ENCODE measurements at regions not wholly inside any gene's neighbourhood (a gene's known extent, or its start where the extent isn't known, plus 50 kb on each side); places are given as distances from the start of the nearest gene placed in this dataset.
"Not testable (repeated sequence)": the region's sequence is repeated elsewhere in the genome, so short reads cannot be mapped to it uniquely, and the experiment has no call there.

DNA sequence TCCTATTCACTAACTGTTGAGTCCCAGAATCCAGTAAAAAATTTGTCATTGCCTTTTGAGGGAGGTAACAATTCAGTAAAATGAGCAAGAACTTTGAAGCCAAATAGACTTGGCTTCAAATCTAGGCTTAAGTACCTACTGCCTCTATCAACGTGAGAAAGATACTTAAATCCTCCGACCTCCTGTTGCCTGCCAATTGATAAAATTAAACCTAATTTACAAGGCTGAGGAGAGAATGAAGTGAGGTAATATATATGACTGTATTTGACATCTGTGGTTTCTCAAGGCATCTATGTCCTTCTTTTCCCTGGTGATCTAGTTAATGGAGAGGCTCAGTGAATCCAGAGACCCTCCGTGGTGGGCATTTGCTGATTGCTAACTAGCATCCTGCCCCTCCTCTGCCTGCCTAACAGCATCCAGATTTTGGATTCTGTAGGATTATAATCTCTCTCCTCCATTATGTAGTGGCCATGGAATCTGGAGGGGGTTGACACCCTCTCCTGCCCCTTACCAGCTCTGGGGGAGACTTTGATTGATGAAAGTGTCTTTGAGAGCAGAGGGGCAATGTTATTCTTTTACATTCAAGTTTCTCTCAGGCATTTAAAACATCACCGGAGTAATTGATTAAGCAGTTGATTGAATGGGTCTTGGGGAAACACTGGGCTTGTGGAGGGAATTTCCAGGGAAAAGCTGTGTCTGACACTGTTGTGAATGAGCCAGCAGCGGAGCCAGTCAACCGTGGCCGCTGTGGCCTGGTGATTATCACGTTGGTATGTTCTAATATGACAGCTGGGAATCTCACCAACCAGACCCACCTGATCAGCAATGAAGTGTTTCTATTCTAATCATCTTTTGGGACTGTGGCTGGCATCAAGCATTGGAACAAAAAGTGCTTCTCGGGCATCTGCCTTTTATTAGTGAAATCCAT, 140.7 kb upstream of the FAM78B start:
- DNase-seq, result no peak

DNA sequence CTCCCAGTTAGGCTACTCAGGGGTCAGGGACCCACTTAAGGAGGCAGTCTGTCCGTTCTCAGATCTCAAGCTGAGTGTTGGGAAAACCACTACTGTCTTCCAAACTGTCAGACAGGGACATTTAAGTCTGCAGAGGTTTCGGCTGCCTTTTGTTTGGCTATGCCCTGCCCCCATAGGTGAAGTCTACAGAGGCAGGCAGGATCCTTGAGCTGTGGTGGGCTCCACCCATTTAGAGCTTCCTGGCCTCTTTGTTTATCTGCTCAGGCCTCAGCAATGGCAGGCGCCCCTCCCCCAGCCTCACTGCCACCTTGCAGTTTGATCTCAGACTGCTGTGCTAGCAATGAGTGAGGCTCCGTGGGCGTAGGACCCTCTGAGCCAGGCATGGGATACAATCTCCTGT, 149.5 kb upstream of the FAM78B start:
- DNase-seq, result not testable (repeated sequence)

DNA sequence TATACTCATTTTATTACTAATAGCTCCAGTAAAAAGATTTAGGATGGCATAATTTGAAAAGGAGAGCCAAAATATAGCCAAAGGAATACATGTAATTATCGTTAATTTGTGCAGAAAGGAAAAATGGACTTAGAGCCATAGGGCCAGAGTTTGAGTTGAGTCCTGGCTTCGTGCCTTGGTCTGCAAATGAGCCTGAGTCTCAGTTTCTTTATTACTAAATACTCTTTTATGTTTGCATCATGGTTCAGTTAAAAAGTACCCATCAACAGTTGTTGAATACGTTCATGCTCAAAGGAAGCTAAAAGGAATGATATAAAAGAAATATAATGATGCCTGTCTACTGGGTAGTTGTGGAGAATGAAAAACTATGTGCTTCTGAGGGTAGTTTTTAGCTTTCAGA, 155.7 kb upstream of the FAM78B start:
- no peak for DNase-seq

DNA sequence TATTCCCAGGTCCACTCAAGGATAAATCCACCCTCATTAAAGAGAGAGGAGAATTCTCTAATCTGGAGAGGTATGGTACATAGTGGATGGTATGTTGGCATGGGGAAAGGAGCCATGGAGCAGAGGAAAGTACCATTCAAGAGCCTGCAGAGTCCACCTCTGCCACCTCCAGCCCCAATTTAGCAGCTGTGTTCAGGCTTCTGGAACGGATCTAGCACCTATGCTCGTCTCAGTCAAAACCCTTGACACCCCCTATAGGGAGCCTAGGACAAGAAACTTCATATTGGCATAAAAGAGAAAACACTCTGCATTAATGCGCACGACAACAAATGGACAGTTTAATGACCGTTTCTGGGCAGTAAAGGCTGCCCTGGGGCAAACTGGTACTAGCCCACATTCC, 161.1 kb upstream of the FAM78B start:
- DNase-seq, result no peak

DNA sequence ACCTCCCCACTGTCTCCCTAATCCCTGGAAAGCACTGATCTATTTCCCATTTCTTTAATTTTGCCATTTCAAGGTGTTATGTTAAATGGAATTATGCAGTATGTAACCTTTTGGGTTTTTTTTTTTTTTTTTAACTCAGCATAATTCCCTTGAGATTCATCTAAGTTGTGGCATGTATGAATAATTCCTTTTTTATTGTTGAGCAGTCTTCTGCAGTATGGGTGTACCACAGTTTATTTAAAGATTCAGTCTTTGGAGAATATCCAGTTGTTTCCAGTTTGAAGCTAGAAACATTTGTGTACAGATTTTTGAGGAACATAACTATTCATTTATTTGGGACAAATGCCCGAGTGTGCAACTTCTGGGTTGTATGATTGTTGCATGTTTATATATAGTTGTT, 162.2 kb upstream of the FAM78B start:
- no peak for DNase-seq

DNA sequence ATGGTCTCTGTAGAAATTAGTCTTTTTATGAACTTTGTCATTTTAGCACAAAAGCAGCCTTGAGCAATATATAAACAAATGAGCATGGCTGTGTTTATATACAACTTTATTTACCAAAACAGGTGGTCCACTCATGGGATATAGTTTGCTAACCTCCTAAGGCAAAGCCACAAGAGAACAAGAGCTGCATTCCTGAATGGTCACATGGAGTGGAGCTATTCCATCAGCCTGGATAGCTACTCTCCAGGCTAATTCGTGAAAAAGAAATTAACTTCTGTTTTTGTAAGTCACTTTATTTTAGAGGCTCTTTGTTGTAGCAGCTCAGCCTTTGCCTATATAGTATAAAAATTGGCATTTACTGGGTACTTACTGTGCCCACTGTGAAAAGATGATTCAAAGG, 163.3 kb upstream of the FAM78B start:
- no peak for DNase-seq

DNA sequence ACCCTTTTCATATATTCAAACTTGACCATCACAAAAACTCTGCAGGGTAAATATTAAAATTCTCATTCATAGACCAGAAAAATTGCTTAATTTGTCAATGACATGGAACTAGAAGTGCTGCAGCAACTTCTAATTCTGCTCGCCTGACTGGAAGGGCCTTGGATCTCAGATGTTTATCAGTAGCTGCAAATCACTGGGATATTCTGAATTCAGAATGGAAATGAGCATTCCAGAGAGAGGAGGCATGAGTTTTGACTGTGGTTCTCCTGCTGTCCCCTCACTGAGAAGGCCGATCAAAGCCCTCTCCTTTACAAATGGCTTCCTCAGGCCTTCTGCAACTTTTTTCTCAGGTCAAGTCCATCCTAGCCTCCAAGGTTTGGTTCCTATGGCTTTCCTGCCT, 171.3 kb upstream of the FAM78B start:
- no peak for DNase-seq

DNA sequence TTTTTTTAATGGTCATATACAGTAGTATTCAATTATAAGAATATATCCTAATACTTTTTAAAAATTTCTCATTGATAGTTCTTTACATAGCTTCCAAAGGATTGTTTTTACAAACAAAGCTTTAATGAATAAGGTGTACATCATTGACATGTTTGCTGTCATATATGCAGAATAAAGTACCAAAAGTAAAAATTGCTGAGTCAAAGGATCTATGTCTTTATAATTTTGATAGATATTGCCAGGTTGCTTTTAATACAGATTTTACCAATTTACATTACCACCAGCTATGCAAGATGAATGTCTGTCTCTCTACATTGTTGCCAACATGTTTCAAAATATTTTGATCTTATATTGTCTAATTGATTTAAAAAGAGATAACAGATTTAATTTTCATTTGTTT, 173.9 kb upstream of the FAM78B start:
- DNase-seq, result no peak

DNA sequence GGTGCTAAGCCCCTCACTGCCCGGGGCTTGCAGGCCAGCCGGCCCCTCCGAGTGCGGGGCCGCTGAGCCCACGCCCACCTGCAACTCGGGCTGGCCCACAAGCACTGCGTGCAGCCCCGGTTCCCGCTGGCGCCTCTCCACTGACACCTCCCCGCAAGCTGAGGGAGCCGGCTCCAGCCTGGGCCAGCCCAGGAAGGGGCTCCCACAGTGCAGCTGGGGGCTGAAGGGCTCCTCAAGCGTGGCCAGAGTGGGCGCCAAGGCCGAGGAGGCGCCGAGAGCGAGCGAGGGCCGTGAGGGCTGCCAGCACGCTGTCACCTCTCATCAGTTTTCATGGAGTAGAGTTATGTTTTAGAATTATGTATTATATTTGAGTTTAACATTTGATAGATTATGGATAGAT, 176.5 kb upstream of the FAM78B start:
- no peak for DNase-seq

DNA sequence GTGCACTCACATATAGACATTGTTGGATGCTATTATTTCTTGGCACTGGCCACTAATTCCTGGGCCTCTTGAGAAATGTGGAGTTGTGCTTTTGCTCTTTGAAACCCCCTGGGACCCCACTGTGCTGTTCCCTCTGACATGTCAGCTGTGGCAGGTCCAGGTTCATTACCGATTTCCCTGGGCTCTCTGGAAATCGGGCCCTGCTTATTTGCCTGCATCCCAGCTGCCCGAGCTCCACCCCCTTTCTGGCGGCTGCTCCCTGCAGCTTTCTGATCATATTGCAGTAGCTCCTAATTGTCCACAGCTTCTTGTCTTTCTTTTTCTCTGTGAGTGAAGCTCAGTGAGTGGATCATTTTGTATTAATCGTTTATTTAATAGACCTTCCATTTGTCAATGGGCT, 183.7 kb upstream of the FAM78B start:
- no peak for DNase-seq

DNA sequence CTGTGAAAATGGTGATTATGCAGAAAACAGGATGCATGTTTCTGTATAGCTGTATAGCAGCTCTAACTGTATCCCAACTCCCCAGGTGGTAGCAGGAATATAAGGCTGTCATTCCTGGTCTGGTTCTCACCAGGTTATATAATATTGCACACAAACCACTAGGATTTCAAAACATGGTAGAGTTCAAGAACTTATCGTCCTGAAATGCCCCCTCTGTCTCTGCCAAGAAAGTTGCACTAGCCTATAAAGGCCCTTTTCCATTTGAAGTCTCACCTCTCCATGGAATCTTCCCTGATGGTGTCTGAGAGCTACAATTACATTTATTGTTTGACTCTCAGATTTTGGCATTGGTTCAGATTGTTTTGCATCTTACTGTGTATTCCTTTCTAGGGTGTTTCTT, 184.9 kb upstream of the FAM78B start:
- no peak for DNase-seq

DNA sequence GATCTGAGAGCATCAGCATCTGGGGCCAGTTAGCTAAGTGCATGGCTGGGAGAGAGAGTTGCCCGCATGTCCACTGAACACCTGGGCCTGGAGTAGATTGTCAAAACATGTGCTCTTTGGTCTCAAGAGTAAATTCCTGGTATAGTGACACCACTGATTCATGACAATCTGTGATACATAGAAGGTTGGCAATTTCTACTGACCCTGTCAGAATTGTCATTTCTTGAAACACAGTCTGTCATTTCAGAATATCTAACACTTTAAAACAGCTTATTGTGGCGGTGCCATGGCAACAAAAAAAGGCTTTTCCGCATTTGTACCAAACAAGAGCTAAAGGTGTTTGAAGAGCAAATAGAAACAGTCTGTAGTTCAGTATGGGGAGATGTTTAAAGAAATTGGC, 186.4 kb upstream of the FAM78B start:
- no peak for DNase-seq

DNA sequence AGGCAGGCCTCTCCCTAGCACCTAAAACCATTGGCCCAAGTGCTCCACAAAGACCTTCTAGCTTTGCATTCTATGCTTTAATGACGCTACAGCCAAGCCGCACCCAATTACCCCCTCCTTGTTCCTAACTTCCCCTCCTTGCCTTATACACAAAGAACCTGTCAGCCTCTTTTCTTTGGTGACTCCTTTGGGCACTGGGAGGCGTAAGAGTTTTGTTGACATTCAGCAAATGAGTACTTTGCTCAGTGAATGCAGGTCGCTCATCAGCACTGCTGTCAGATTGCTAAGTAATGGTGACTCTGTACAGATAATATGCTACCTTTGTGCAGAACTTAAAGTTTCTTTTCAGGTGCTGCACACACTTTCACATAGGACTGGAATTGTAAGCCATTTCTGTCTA, 187.6 kb upstream of the FAM78B start:
- no peak for DNase-seq

DNA sequence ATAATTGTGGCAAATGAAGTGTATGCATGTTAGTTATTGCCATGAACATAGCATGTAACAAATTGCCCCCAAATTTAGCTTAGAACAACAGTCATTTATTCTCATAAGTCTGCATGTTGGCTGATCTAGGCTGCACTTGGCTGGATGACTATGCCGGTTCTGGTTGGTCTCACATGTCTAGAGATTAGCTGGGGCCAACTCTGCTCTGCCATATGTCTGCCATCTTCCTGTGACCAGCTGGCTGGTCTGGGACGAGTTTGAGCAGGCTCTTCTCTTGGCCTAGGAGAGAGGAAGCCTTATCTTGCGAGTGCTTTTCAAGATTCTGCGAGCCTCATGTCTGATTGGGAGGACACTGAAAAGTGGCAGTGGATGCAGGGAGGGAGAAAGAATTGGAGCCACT, 198.3 kb upstream of the FAM78B start:
- DNase-seq, result no peak

DNA sequence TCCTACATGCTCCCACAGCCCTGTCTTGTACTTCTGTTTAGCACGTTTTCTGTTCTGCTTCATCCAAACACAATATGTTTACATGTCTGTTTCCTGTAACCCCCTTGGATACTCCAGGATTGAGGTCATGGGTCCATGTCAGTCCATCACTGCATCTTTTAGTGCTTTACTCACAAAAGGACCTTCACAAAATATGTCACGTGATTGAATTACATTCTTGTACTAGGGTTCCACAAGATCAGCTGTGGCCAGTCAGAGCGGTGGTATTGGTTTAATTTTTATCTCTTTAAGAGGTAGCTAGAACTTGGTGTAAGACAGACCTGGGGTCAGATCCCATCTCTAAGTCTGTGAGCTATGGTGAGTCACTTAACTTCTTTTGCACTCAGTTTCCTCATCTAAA, 201.2 kb upstream of the FAM78B start:
- no peak for DNase-seq

DNA sequence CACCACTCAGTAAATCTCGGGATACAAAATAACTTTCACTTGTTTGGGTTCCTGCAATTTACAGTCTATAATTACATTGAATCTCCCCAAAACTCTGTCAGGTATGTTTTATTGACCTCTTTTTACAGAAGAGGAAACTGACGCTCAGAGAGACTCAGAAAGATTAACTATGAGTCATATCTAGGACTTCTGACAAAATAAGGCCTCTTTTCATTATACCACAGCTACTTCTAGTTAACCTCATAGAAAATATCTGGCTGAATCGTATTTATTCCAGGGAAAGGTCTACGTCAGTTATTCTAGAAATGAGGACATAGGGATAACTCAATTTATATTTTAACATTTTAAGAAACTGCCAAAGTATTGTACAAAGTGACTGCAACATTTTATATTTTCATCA, 211.1 kb upstream of the FAM78B start:
- no peak for DNase-seq

DNA sequence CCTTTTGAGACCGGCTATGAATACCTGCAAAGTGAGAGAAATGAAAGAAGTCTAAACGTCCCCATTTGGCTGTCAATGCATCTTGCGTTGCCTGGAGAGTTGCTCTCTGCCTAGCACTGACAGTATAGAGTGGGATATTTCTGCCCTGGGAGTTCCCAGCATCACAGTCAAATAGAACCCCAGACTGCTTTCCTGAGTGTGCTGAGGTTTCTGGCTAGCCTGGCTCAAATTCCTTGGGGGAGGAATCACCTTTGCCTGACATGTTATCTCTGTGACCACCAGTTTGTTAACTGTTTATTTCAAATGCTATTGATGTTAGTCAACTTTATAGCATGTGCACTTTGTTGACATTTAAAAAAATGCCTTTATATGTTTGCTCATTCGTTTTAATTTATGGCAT, 212.0 kb upstream of the FAM78B start:
- no peak for DNase-seq

DNA sequence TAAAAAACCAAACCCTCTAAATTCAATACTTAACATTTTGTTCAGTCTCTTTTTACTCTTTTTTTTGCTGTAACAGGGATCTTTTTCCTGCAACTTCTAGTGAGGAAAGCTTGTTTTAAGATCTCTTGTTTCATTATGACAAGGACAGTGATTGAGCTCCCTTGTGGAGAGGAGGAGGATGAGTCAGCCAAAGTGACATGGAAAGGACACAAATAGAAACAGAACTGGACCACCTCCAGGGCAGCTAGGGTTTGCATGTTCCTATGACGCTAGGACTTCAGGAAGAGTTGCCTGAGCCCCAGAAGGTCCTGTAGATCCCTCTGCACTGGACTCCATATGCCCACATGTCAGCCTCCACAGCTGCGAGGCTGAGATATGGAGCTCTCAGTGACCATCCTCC, 212.6 kb upstream of the FAM78B start:
- DNase-seq, result no peak

DNA sequence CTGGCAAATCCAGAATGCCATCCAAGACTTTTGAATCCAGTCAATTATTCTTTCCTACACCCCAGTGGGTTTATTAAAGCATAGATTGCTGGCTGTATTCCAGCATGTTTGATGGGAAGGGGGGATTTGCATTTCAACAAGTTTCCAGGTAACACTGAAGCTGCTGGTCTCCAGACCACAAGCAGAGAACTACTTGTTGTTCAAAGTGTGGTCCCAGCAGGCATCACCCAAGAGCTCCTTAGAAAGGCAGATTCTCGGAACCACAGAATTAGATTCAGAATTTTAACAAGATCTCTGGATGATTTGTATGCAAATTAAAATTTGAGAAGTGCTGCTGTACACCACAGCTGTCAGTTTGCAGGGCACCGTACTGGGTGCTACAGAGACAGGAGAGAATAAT, 216.3 kb upstream of the FAM78B start:
- DNase-seq, result no peak

DNA sequence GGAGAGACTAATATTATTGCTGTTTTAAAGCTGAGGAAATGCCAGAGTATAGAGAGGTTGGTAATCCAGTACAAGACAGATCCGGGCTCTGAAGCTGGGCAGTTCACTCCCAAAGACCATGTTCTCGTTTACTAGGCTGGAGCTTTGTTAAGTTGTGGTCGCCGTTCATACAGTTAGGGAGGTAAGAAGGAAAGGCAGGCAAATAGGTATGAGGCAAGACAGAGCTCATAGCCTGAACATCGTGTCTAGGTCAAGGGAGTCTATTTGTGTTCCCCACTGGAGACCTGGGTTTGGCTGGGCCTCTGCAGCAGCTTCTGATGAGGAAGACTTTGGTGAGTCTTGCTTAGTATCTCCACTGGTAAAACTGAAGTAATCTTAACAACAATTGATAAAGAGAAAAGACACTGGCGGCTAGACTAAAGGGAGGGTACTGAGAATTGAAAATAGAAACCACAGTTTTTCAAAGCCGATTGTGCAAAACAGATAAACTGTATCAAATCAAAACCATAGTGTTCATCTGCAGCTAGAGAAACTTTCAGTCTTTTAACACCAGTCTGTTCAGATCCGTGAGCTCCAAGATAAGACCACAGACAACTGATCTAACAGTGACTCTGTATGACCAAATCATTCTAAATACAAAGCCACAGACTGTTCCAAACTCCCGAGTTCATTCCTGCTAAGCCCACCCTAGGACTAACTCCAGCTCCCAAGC, 217.0 kb upstream of the FAM78B start:
- no peak for DNase-seq

DNA sequence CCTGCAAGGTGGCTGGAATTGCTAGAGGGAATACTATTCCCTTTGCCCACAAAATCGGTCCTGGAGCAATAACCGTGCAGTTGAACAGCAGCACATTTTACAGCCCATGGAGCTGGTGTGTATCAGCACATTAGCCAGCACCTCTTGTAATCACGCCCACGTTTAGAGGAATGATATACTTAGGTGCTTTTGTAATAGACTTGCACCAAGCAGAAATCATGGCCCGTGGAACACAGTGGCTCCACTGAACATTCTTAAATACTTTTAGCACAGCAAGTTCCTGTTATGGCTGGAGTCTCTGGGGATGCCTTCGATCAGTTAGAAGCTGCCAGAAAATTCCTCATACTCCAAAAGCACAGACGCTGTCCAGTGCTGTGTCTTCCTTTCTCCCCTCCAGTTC, 218.1 kb upstream of the FAM78B start:
- no peak for DNase-seq

DNA sequence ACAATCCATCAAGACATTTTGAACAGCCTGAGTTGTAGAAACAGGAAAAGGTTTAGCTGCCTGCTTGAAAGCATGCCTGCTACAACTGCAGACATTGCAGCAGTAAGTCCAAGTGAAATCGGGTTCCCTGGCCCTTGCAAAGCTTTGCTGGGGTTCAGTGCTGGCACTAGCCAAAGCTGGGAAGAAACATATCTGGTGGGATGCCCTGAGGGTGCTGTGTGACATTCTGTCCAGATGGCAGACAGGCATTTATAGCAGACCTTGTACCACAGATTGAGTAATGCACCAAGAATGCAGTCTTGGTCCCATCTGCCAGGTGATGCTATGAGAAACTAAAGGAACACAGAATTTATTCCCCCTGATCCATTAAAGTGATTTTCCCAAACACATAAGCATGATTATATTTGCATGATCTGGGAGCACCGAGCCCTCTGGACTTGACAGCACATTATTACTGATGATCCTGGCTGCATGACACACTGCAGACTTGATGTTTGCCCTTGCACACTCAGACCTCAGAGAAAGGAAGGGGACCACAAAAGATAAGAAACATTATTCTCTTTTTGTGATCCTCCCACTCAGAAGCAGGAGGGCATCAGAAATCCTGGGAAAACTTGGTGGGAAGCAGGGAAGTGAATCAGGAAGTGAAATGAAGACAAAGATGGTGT, 223.7 kb upstream of the FAM78B start:
- DNase-seq, result no peak

DNA sequence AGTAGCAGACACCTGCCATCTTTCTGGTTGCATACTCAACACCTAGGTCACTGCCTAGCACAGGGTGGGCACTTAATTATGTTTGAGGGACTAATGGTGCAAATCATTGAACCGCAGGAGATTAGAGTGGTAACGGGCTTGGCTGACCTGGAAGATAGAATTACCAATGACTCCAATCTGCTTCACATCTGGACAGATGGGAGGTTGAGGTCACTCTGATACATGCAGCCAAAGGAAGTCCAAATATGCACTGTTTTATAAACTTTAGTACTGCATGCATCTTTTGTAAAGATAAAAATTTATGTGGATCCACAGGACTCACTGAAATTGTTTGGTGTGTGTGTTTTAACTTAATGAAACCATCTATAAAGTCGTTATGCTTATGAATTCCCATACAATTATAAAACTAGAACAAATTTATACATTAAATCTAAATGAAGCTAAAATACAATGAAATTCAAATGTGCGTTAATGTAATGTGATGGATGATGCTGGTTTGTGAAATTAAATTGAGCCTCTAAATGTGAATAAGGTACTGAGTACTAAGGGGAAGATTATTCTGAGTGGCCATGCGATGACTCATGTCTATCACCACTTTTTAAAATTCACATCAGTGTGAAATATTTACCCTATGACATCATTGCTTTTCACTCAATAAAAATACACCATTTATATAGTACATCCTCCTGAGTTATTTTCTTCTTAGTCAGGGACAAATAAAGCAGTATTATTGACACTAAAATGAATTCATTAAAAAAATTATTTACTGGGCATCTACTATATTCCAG, 224.7 kb upstream of the FAM78B start:
- no peak for DNase-seq
